HG03378 (cell line): ENCODE measurements at regions not wholly inside any gene's neighbourhood (a gene's known extent, or its start where the extent isn't known, plus 50 kb on each side); places are given as distances from the start of the nearest gene placed in this dataset.
"Not testable (repeated sequence)": the region's sequence is repeated elsewhere in the genome, so short reads cannot be mapped to it uniquely, and the experiment has no call there.

Experiments used
- ATAC-seq: cut with Tn5 transposase; IDR thresholded peaks from one replicate; pipeline ENCODE4 v1.9.1; 2021; ENCODE audit warnings: mild to moderate bottlenecking, moderate library complexity; ENCODE audit not compliant: unreplicated experiment

DNA sequence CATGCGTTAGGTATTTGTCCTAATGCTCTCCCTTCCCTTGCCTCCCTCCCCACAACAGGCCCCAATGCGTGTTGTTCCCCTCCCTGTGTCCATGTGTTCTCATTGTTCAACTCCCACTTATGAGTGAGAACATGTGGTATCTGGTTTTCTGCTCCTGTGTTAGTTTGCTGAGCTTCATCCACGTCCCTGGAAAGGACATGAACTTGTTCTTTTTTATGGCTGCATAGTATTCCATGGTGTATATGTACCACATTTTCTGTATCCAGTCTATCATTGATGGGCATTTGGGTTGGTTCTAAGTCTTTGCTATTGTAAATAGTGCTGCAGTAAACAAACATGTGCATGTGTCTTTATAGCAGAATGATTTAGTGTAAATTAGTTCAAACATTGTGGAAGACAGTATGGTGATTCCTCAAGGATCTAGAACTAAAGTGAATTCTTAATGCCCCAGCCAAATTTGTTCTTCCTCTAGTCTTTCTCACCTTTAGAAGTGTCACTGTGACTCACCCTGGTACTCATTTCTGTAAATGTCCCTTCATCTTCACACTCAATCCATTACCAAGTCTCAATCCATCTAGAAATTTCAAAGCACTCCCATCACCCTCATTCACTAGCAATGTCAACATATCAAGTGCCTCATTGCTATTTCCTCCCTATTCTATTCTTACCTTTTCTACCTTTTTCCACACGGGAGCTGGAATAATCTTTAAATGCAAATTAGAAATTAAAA, 123.9 kb downstream of the MREG start:
- not testable (repeated sequence) for ATAC-seq

DNA sequence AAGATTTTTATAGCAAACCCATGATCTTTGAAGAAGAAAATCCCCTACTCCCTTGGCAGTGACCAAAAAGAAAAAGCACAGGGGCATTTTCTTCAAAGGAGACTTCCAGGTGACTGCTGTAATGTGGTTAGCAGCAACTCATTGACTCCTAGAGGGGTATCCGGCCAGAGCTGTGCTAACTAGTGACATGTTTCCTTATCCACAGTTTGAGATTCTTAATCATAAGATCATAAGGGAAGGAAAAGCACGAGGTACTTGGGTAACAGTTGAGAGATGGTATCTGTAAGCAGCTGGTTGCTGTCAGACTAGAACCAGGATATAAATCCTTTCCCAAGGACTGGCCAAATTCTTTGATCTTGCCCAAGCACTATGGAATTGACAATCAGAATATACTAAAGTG, 124.7 kb downstream of the MREG start:
- no peak for ATAC-seq

DNA sequence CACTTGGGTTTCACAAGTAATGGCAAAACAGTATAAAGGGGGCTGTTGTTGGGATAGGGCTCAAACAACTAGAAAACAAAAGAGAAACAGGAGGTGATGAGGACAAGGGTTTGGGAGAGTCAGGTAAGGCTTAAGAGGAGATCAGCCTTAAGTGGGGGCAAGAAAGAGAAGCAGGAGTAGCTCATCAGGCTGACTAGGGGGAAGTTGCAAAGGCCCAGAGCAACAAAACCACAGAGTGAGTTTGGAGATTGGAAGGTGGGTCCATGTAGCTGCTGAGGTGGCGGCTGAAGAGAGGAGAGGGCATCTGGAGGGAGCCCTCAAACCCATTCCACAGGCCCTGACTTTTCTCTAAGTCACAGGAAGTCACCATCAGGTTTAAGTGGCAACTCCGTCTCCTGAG, 126.0 kb downstream of the MREG start:
- ATAC-seq, result no peak

DNA sequence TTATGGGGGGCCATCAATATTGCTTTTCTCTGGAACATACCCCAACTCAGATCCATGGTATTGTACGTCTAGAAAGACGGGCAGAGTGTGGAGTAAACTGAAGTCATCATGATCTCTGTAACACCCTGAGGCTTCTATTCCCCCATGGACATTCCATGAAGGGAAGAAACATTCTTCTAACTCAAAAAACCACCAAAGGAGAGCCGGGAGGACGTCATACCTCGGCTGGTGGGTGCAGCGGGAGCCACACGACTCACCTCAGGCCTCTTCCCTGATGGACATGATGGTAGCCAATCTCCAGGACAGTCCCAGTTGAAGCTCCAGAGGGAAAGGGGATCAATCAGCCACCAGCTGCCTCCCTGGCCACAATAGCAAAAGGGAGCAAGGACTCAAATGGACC, 127.3 kb downstream of the MREG start:
- no peak for ATAC-seq

DNA sequence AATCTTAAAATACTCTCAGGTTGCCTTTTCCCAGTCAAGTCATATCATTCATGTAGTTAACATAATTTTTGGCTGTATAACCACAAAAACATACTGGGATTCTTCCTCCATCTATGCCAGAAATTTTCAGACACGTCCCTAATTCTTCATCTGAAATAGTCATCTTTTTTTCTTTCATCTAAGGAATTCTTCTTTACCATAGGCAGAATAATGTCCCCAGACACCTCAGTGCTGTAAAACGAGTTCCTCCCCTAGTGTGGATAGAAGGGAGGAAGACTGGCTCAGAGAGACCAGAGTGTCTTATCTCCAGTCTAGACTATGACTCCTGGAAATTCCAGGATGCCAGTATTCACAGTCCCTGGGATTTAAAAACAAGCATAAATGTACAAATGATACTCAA, 127.8 kb downstream of the MREG start:
- ATAC-seq, result no peak

DNA sequence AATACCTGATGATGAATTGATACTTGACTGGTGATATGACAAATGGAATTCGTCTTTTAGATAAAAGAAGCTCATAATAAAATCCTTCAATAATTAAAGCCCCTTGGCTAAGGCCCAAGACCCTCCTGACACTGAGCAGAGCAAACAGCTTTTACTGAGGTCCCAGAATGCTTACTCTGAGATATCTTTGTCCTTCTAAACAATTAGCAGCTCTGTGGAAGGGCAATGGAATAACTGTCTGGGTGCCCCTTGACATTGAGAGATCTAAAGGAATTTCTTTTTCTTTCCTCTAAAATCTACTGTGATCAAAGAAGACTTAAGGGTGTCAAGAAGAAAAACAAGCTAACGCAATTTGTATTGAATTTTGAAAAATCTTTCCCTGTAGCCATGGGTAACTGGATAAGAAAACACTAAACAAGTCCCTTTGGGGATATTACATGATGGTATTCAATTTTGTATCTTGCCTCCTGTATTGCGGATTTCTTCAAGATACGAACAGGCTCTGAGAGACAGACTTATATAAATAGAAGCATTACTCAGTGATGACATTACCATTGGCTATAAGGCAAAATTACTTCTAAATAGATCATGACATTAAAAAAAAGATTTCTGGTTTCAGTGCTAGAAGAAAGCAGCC, 128.8 kb downstream of the MREG start:
- no peak for ATAC-seq

DNA sequence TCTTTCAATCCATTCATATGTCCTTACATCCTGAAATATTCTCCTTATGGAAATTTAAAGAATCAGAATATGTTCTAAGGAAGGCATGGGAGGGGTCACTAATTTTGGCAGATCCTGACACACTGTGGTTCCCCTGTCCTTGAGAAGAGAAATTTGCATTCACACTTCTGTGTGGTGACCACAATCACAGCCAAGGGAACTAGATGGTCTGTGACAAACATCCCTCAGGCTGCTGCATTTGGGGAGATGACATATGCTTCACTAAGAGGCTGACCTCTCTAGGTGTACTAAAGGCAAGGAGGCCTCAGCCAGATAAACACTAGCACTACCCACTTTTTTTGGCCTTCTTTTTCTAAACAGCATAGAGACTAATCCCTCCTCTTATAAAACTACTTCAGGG, 129.6 kb downstream of the MREG start:
- peak; percentile 82 for ATAC-seq

DNA sequence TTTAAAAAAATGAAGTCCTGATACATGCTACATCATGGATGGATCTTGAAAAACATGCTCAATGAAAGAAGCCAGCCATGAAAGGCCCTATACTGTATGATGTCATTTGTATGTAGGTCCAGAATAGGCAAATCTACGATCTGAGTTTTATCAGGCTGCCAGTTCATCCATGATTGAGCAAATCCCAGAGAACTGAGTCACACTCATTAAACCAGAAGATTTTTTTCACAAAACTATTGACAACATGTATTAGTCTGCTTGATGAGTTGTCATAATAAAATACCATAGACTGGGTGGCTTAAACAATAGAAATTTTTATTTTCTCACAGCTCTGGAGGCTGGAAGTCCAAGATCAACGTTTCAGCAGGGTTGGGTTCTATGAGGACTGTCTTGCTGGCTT, 130.7 kb downstream of the MREG start:
- ATAC-seq, result no peak

DNA sequence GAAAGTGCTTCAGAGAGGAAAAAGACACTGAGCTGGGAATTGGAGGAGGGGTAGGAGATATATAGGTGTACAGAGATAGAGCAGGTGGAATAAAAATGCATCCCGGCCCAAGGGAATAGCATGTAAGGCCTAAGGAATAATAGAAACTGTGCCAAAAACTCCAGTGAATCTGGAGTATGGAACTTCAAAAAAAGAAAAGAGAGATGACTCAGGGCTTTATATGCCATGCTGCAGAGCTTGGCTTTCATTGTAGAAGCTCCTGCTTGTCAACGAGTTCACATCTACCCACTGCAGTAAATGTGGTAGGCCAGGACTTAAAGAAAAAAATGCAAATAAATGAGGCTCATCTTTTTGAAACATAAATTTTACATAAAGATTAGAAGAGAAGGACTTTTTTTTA, 131.8 kb downstream of the MREG start:
- ATAC-seq, result no peak

DNA sequence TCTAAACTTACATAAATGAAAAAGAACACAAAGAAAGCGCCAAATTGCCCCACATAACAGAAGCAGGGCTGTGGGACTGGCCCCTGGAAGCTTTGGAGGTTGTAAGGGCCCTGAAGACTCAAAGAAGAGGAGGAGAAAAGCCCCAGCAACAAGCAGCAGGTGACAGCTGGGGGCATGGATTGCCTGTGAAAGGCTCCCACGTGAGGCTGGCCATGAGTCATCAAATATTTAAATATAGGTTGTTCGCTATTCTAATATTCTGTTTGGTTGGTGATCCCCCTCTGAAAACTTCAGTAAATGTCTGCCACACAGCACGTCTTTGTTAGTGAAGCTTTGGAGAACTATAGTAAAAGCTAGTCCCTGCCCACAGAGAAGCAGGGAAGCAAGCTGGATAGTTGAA, 132.4 kb downstream of the MREG start:
- peak; percentile 51 for ATAC-seq

DNA sequence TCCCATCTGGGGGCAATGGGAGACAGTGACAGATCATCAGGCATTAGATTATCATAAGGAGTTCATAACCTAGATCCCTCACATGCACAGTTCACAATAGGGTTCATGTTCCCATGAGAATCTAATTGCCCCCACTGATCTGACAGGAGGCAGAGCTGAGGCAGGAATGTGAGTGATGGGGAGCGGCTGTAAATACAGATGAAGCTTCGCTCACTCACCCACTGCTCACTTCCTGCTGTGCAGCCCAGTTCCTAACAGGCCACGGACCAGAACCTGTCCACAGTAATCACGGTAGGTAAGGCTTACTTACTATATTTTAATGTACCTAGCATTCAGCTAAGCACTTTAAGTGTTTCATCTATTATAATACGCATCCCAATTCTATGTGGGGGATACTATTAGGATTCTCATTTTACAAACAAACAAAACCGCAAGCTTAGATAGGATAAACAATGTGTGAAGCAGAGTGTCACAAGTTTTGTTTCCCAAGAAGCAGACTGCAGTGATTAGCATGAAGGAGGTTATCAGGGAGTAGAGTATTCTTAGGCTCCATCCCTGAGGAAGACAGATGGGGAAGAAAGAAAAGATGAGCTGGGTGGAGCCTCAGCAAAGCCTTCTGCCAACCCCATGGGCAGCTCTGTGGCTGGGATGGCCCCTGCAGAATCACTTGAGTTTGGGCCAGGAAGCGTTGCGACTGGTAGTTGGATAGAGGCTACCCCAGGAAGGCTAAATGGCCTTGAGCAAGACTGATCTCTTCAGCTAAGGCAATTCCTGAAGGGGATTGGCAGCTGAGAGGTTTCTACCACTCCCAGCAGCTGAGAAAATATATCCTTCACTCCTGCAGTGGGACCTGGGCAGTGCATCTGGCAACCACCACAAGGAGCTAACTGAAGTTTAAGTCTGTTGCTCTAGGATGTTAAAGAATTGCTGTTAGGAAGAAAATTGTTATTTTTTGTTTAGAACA, 133.1 kb downstream of the MREG start:
- ATAC-seq, result no peak

DNA sequence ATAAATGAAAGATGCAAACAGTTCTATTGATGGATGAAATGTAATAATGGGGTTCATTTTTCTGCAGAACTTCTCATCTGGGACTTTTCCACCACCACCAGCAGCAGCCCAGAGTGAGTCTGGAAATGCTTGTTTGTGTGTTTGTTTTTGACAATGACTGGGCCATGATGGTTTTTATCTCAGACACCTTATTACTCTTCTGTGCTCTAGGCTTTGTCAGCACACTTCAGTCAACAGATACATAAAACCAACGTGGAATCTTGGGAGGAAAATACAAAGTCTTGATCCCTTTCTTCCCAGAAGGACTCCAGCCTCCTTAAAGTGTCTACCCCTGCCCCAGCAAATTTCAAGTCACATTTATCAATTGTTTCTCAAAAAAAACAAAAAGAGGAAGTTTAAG, 134.0 kb downstream of the MREG start:
- ATAC-seq, result no peak

DNA sequence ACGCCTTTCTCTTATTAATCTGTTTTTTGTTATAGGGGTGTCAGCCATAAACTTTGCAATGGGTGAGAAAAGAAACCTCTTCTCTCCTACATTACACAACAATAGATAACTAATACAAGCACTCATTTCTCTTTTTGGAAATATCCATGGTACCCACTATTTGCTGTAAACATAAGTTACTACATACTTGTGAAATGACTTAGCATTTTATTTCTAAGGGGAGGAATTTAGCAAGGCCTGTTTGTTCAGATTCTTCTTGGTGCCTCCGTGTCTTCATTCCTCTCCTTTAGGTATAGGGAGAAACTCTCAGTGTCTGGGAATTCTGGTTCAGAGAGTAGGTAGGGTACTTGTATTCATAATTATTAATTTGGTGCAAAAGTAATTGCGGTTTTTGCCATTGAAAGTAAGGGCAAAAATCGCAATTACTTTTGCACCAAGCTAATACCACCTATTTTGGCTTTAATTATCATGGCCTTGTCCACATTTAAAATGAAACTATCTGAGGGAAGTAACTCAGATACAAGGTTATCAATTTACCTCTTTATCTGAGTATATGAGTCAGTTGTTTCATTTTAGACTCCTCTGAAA, 134.8 kb downstream of the MREG start:
- ATAC-seq, result no peak

DNA sequence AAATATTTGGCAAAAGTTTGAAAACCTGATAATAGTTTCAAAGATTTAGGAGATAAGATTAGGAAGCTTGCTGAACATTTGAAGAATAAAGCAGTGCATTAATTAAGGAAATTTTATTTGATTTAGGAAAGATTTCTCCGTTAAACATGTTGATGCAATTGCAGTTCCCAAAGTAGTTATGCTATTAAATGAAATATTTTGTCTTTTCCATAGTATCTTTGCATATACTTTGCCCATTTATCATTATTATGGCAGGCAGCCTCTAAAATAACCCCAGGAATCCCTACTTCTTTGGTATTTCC, 136.5 kb downstream of the MREG start:
- no peak for ATAC-seq

DNA sequence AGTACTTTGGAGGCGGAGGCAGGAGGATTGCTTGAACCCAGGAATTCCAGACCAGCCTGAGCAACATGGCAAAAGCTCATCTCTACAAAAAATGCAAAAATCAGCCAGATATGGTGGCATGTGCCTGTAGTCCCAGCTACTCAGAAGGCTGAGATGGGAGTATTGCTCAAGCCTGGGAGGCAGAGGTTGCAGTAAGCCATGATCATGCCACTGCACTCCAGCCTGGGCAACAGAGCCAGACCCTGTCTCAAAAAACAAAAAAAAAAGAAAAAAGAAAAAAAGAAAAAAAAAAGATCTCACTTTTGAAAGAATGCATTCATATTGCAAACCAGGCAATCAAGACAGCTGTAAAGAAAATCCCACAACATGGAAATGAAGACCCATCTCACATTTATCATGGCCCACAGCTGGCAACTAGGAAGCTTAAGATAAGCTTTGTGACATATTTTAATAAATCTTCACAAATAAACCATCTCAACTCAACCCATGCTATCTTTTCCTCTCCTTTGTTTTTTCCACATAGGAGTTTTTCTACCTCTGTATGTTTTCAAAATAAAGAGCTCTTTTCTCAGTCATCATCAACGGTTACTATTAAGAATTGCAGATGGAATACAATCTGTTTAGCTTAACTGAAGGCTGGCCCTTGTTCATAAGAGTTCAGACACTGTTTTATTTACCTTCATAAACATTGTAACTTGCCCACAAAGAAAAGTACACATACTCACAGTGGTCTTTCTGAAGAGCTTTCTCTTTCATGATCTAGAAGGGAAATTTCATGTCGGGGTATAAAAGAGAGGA, 137.0 kb downstream of the MREG start:
- no peak for ATAC-seq

DNA sequence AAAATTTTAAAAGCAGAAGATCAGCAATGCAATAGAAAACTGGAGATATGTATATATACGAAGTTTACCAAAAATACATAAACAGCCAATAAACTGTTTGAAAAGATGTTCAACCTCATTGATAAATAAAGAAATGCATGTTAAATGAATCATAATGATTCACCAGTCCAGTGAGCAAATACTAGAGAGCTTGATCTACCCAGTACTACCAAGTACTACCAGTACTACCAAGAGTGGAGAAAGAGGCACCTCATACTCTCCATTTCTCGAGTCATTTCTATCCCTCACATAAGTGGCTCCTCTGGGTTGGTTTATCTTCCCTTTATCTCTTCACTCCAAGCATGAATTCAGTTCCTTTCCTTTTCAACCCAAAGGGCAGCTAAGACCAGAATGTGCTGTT, 138.9 kb downstream of the MREG start:
- no peak for ATAC-seq

DNA sequence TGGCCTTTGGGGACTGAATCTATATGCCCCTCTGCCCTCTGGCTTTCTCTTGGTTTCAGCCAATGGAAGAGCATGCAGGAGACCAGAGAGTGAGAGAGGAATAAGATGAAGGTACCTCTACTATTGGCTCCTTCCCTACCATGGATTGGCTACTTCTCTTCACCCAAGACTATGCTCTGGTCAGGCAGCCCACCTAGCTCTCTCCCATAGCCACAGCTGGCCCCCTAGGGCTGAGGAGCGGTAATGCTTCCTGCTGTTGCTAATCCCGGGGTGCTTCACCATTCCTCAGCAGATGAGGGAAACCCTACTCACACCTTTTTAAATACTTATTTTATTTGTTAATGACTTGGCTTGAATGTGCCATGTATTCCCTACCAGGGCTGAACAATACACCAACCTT, 142.4 kb downstream of the MREG start:
- ATAC-seq, result no peak

DNA sequence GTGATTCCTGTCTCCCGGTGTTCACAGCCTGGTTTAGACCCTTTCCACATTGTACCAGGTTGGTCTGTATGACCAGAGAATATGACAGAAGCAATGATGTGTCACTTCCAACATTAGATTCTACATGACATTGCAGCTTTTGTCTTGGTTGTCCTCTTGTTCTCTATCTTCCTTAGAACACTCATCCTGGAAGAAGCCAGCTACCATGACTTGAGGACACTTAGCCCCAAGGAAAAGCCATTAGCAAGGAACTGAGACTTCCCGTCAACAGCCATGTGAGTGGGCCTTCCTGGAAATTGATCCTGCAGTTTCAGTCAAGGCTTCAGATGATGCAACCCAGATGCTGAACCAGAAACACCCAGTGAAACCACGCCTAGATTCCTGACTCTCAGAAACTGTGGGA, 143.3 kb downstream of the MREG start:
- ATAC-seq, result no peak

DNA sequence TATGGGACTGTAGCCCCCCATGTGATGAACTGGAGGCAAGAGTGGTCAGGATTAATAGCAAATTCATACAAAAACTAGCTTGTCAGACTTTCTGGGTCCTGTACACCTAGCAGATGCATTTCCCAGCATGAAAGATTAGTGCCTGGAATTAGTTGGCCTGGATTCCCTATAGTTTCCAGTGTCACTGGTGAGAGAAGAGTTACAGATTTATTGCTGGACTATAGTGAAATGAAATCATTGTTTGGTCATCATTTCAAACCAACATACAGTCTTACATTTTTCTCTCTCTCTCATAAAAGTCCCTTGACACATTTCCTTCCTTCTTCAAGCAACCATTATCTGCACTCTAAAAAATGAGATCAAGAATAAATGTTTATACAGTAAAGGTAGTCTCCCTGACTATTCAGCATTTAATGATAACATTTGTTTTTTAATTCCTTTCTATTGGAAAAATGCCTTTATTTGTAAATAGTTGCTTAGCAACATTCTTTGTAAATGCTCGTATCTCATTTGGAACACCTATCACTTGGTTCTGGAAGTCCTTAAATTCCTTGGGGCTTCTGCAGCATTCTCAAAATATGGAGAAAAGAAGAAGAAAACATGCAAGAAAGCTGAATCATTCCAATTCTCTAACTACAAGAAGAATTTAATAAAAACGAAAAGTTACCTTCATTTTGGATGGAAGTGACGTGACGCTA, 144.4 kb downstream of the MREG start:
- no peak for ATAC-seq

DNA sequence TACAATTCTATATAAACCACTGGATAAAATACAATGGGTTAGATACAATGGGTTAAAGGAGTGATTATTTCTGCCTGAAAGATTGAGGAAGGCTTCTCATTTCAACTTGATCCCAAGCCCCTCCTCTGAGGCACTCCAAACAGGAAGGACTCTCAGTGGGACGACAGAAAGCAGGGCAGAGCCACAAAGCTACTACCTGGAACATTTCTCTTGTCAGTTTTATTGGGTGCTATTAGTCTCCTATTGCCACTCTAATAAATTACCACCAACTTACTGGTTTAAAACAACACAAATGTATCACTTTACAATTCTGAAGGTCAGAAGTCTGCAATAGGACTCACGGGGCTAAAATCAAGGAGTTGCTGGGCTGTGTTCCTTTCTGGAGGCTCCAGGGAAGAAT, 146.7 kb downstream of the MREG start:
- ATAC-seq, result no peak
